ENCODE measurements at regions not wholly inside any gene's neighbourhood (a gene's known extent, or its start where the extent isn't known, plus 50 kb on each side); places are given as distances from the start of the nearest gene placed in this dataset.

DNA sequence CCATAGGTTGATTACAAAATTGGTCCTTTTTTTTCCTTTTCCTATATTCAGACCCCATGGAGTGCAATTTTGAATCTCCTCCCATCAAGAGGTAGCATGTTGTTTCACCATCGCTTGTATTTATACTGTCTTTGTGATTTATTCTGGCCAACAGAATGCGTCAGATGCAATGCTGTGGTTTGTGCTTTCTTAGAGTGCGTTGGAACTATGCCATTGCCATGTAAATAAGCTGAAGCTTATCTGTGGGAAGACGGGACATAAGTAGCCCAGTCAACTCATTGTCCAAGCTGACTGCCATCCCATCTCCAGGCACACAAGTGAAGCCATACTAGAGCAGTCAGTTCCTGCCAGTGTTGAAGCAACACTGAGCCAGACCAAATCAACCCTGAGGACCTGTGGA lies 1339.3 kb upstream of the GOT2 start:
- TF ChIP-seq, protein P1, sequence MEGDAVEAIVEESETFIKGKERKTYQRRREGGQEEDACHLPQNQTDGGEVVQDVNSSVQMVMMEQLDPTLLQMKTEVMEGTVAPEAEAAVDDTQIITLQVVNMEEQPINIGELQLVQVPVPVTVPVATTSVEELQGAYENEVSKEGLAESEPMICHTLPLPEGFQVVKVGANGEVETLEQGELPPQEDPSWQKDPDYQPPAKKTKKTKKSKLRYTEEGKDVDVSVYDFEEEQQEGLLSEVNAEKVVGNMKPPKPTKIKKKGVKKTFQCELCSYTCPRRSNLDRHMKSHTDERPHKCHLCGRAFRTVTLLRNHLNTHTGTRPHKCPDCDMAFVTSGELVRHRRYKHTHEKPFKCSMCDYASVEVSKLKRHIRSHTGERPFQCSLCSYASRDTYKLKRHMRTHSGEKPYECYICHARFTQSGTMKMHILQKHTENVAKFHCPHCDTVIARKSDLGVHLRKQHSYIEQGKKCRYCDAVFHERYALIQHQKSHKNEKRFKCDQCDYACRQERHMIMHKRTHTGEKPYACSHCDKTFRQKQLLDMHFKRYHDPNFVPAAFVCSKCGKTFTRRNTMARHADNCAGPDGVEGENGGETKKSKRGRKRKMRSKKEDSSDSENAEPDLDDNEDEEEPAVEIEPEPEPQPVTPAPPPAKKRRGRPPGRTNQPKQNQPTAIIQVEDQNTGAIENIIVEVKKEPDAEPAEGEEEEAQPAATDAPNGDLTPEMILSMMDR (IDR thresholded peaks at IDR 0.05; ENCODE audit: low read depth, low read length), result no peak
- no peak for DNase-seq
- no peaks in the 10 kb centered on the region for H3K36me3 ChIP-seq
- H3K9me3 ChIP-seq (ENCODE audit: severe bottlenecking), result no peaks in the 10 kb centered on the region
- H3K27me3 ChIP-seq (ENCODE audit: insufficient read depth, low read depth, severe bottlenecking), result no peaks in the 10 kb centered on the region
- no peak overlapping the region for H3K27ac ChIP-seq
- H3K4me3 ChIP-seq (ENCODE audit: low read depth, low read length), result no peak overlapping the region

DNA sequence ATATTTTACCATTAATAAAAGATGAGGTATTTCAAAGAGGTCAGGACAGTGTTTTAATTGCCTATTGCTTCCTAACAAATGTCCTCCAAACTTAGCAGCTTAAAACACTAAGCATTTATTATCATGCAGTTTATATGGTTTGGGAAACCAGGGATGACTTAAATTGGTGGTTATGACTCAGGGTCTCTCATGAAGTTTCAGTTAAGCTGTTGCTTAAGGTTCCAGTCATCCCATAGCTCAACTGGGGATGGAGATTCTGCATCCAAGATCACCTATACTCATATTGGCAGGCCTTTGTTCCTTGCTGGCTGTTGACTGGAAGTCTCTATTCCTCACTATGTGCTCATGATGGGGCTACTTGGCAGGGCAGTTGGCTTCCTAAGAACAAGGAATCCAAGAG lies 1329.9 kb upstream of the GOT2 start:
- DNase-seq, result no peak
- TF ChIP-seq, protein P1 (IDR thresholded peaks at IDR 0.05; ENCODE audit: low read depth, low read length), result no peak
- Histone ChIP-seq H3K9me3 (ENCODE audit: severe bottlenecking) (no peaks in the 10 kb centered on the region), H3K4me3 (ENCODE audit: low read depth, low read length) (no peak overlapping the region), H3K27ac (no peak overlapping the region), H3K36me3 (no peaks in the 10 kb centered on the region), H3K27me3 (ENCODE audit: insufficient read depth, low read depth, severe bottlenecking) (peaks cover 5% of the 10 kb centered on the region)

DNA sequence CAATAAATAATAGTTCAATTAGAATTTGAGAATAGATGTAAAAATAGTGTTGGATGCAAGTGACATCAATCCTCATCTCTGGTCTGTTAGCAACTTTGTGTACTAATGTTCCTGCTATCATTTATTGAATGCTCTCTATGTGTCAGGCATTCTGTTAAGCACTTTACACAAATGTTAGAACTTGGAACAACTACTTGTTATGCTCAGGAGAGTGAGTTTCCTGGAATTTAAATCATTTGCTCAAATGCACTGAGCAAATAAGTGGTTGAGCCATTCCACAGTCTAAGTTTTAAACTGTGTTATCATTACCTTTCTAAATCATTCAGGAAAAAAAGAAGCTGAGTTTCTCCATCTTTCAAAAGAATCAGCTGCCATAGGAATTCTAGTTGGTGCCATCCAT lies 1327.3 kb upstream of the GOT2 start:
- no peaks in the 10 kb centered on the region for H3K36me3 ChIP-seq
- H3K9me3 ChIP-seq (ENCODE audit: severe bottlenecking), result no peaks in the 10 kb centered on the region
- H3K4me3 ChIP-seq (ENCODE audit: low read depth, low read length), result no peak overlapping the region
- no peak overlapping the region for H3K27ac ChIP-seq
- TF ChIP-seq, protein P1 (IDR thresholded peaks at IDR 0.05; ENCODE audit: low read depth, low read length), result no peak
- no peak for DNase-seq
- peaks cover 5% of the 10 kb centered on the region for H3K27me3 ChIP-seq (ENCODE audit: insufficient read depth, low read depth, severe bottlenecking)

DNA sequence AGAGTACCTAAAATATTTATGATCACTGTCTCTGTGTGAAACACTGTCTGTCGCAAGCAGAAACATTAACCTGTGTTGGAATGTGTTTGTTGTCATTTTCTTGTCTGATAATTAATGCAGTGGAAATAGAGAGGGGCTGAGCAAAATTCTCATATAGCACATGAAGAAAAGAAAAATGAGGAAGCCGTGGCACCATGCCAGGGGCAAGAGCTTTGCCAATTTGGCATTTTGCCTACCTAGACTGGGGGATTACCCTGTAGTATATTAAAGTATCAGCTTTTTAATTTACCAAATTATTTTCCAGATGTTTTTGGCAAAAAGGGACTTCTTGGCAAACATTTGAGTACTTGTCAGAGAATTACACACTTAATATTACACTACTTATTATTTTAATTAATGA lies 1326.6 kb upstream of the GOT2 start:
- H3K27me3 ChIP-seq (ENCODE audit: insufficient read depth, low read depth, severe bottlenecking), result peaks cover 5% of the 10 kb centered on the region
- no peaks in the 10 kb centered on the region for H3K9me3 ChIP-seq (ENCODE audit: severe bottlenecking)
- no peak for DNase-seq
- no peak overlapping the region for H3K27ac ChIP-seq
- no peaks in the 10 kb centered on the region for H3K36me3 ChIP-seq
- TF ChIP-seq, protein P1 (IDR thresholded peaks at IDR 0.05; ENCODE audit: low read depth, low read length), result no peak
- H3K4me3 ChIP-seq (ENCODE audit: low read depth, low read length), result no peak overlapping the region

DNA sequence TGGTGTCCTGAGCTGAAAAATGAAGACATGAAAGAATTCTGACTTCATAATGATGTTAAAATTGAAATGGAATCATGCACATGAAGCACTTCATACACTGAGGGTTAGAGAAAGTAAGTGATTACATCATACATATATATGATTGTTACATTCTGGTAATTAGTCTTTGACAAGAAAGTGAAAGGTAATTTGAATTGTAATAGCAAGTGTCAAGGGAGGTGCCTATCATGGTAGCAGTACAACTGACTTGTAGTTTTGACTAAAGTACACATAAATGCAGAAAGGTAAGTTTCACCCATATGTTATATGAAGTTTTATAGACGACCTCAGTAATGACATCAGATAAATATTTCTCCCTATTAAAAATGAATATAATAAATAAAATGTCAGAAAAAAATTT lies 1325.0 kb upstream of the GOT2 start:
- Histone ChIP-seq H3K4me3 (ENCODE audit: low read depth, low read length) (no peak overlapping the region), H3K27me3 (ENCODE audit: insufficient read depth, low read depth, severe bottlenecking) (peaks cover 2% of the 10 kb centered on the region), H3K36me3 (no peaks in the 10 kb centered on the region), H3K27ac (no peak overlapping the region), H3K9me3 (ENCODE audit: severe bottlenecking) (no peaks in the 10 kb centered on the region)
- TF ChIP-seq, protein P1 (IDR thresholded peaks at IDR 0.05; ENCODE audit: low read depth, low read length), result no peak
- DNase-seq, result no peak

DNA sequence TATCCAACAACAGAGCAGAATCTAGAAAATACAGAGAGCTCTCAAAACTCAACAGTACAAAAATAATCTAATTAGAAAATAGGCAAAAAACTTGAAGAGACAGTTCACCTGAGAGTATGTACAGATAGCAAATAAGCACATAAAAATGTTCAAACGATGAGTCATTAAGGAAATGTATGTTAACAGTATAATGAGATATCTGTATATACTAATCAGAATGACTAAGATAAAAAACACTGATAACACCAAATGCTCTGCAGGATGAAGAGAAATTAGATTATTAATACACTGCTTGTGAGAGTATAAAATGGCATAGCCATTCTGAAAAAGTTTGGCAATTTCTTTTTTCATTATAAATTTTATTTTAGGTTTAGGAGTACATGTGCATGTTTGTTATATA lies 1307.6 kb upstream of the GOT2 start:
- Histone ChIP-seq H3K9me3 (ENCODE audit: severe bottlenecking) (no peaks in the 10 kb centered on the region), H3K27ac (no peak overlapping the region)
- TF ChIP-seq, protein P1 (IDR thresholded peaks at IDR 0.05; ENCODE audit: low read depth, low read length), result no peak

More for the DNA sequence above, 1307.6 kb upstream of the GOT2 start:
- no peak for DNase-seq
- Histone ChIP-seq H3K4me3 (ENCODE audit: low read depth, low read length) (no peak overlapping the region), H3K27me3 (ENCODE audit: insufficient read depth, low read depth, severe bottlenecking) (no peaks in the 10 kb centered on the region), H3K36me3 (no peaks in the 10 kb centered on the region)

Data from WERI-Rb-1 (cell line).